Transverse colon (tissue), 4 donors: ENCODE measurements at regions not wholly inside any gene's neighbourhood (a gene's known extent, or its start where the extent isn't known, plus 50 kb on each side); places are given as distances from the start of the nearest gene placed in this dataset.

ENCODE experiments used
- POLR2A ChIP-seq: fragments of 450-650 bp; IDR thresholded peaks from one replicate; pipeline ENCODE4 v1.6.1; 2016; ENCODE audit warnings: antibody characterized with exemption, mild to moderate bottlenecking, moderate library complexity
- POLR2AphosphoS5 ChIP-seq, 3 donors: sonication (generic); formaldehyde crosslinking; IDR thresholded peaks; one replicate each; pipeline ENCODE4 v1.6.1; 2016; ENCODE audit warnings: antibody characterized with exemption in 3 of 3
- TF ChIP-seq, protein P1 (sequence below), 5 experiments: fragments of 200-600 bp in 3 of 5; fragments of 450-650 bp in 2 of 5; sonication (generic) in 3 of 5; IDR thresholded peaks; 1 replicate in 2 of 5; 2 replicates in 3 of 5; pipeline ENCODE4 v1.5.1; 2016 to 2017; ENCODE audit warnings: antibody characterized with exemption in 5 of 5, inconsistent platforms in 3 of 5, mild to moderate bottlenecking in 2 of 5, moderate library complexity in 1 of 5

DNA sequence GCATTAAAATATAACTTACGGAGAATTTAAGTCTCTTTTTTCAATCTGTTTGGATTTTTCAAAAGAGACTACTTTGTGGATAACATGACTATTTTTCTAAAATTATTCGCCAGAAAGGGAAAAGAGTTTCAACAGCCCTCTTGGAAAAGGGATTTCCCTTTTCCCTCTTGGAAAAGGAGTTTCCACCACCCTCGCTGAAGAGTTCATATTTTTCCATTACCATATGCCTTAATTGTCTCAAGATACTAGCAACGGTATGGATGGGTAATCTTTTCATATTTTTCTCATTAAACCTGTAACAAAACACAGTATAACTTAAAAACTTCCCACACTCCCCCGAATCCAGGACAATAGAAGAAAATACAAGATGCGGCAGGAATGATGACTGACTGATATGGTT, 66.1 kb upstream of the SPATA12 start:
- no peak for TF ChIP-seq POLR2A
- no peak for TF ChIP-seq POLR2AphosphoS5 (IDR thresholded peaks at IDR 0.05)
- TF ChIP-seq, protein P1, sequence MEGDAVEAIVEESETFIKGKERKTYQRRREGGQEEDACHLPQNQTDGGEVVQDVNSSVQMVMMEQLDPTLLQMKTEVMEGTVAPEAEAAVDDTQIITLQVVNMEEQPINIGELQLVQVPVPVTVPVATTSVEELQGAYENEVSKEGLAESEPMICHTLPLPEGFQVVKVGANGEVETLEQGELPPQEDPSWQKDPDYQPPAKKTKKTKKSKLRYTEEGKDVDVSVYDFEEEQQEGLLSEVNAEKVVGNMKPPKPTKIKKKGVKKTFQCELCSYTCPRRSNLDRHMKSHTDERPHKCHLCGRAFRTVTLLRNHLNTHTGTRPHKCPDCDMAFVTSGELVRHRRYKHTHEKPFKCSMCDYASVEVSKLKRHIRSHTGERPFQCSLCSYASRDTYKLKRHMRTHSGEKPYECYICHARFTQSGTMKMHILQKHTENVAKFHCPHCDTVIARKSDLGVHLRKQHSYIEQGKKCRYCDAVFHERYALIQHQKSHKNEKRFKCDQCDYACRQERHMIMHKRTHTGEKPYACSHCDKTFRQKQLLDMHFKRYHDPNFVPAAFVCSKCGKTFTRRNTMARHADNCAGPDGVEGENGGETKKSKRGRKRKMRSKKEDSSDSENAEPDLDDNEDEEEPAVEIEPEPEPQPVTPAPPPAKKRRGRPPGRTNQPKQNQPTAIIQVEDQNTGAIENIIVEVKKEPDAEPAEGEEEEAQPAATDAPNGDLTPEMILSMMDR (IDR thresholded peaks at IDR 0.05) = no peak
